Hepatocyte (in vitro differentiated cells): ENCODE measurements at regions not wholly inside any gene's neighbourhood (a gene's known extent, or its start where the extent isn't known, plus 50 kb on each side); places are given as distances from the start of the nearest gene placed in this dataset.

Experiments
- CTCF ChIP-seq: fragments of 200-600 bp; sonication (generic); IDR thresholded peaks from 2 replicates; pipeline ENCODE4 v1.5.1; 2016; ENCODE audit warnings: antibody characterized with exemption, mild to moderate bottlenecking; ENCODE audit not compliant: poor library complexity
- EZH2phosphoT487 ChIP-seq: fragments of 200-600 bp; sonication (generic); IDR thresholded peaks from one replicate; pipeline ENCODE4 v1.6.1; 2018; ENCODE audit warnings: antibody characterized with exemption, mild to moderate bottlenecking, low read depth, moderate library complexity; ENCODE audit not compliant: unreplicated experiment, severe bottlenecking

- TF ChIP-seq CTCF, result no peak
- no peak for TF ChIP-seq EZH2phosphoT487
Observed at GRCh38 chr5:92822183-92822582, 758.8 kb downstream of the NR2F1-AS1 start.
